HepG2 (cell line): ENCODE measurements at regions not wholly inside any gene's neighbourhood (a gene's known extent, or its start where the extent isn't known, plus 50 kb on each side); places are given as distances from the start of the nearest gene placed in this dataset.

Experiments
- ATAC-seq: fragments of 200-7000 bp; cut with Tn5 transposase; 3 replicates; pipeline ENCODE4 v1.9.1; 2020; ENCODE audit warnings: mild to moderate bottlenecking, moderate library complexity
- BruUV-seq: library from RNA; stranded (reverse); fragments of 400-500 nt; replicated peaks from 2 replicates; lab custom pipeline; 2021; lab: Mats Ljungman, UMichigan
- CTCF ChIA-PET: fragments of 300-600 bp; formaldehyde crosslinking; extraction: SDS; loops from one replicate; lab custom pipeline; 2021; ENCODE audit warnings: low total read pairs, inconsistent platforms, low intra/inter-chr PET ratio; lab: Yijun Ruan, JAX
- POLR2A ChIA-PET: fragments of 350-600 bp; sonication (Branson Sonifier 250); formaldehyde crosslinking; loops from one replicate; lab custom pipeline; 2020; ENCODE audit warnings: antibody characterized with exemption, inconsistent platforms; lab: Yijun Ruan, JAX
- DNase-seq: peaks from one replicate; pipeline ENCODE4 v3.0.0-alpha.2; 2015; ENCODE audit warnings: low spot score
- FAIRE-seq: peaks from 3 replicates; lab custom pipeline; 2011; peaks lifted over from hg19 to GRCh38; lab: Jason Lieb, UNC
- H2AFZ ChIP-seq: one replicate; pipeline ENCODE4 v1.6.1; 2011; ENCODE audit warnings: low read length, inconsistent platforms
- H3K27ac ChIP-seq: fragments of 300-600 bp; 3 replicates; pipeline ENCODE4 v1.8.0; 2011; ENCODE audit warnings: mixed run types, mild to moderate bottlenecking, mixed read lengths, low read length, inconsistent platforms; ENCODE audit not compliant: insufficient read depth; ENCODE audit errors: extremely low read length
- H3K27me3 ChIP-seq, 2 experiments: fragments of 200-600 bp in 1 of 2; 2 replicates in 1 of 2; 3 replicates in 1 of 2; pipeline versions ENCODE4 v1.6.0 to v1.8.0; 2011; ENCODE audit warnings: low read length in 2 of 2, mild to moderate bottlenecking in 2 of 2, moderate library complexity in 2 of 2, inconsistent platforms in 1 of 2; ENCODE audit not compliant: insufficient read depth in 2 of 2, control insufficient read depth in 1 of 2
- H3K36me3 ChIP-seq, 2 experiments: fragments of 200-600 bp in 1 of 2; replicated peaks in 1 of 2; 2 replicates in 1 of 2; 3 replicates in 1 of 2; pipeline versions ENCODE4 v1.5.1 to v1.8.0; 2011; ENCODE audit warnings: low read length in 2 of 2, inconsistent platforms in 1 of 2; ENCODE audit not compliant: insufficient read depth in 2 of 2, control insufficient read depth in 1 of 2
- H3K4me1 ChIP-seq: 2 replicates; pipeline ENCODE4 v1.5.1; 2012; ENCODE audit warnings: low read length, inconsistent platforms; ENCODE audit not compliant: insufficient read depth
- H3K4me2 ChIP-seq: 2 replicates; pipeline ENCODE4 v1.6.0; 2011; ENCODE audit warnings: low read depth, low read length, inconsistent platforms
- H3K4me3 ChIP-seq, 3 experiments: fragments of 200-600 bp in 1 of 3; sonication (generic), shearing (Covaris generic) in 1 of 3; replicated peaks in 1 of 3; 2 replicates each; pipeline ENCODE4 v1.5.1; 2011 to 2016; ENCODE audit warnings: low read length in 3 of 3, inconsistent platforms in 2 of 3, low read depth in 2 of 3, mild to moderate bottlenecking in 2 of 3, control low read depth in 1 of 3, mixed read lengths in 1 of 3; ENCODE audit not compliant: insufficient read depth in 1 of 3
- H3K79me2 ChIP-seq: one replicate; pipeline ENCODE4 v1.6.1; 2011; ENCODE audit warnings: low read length, inconsistent platforms; ENCODE audit not compliant: insufficient read depth
- H3K9ac ChIP-seq: 2 replicates; pipeline ENCODE4 v1.6.0; 2011; ENCODE audit warnings: mild to moderate bottlenecking, low read depth, low read length, inconsistent platforms; ENCODE audit not compliant: insufficient read depth
- H3K9me3 ChIP-seq: 2 replicates; pipeline ENCODE4 v1.5.1; 2012; ENCODE audit warnings: mild to moderate bottlenecking, low read length
- H4K20me1 ChIP-seq: 2 replicates; pipeline ENCODE4 v1.6.0; 2011; ENCODE audit warnings: inconsistent platforms, mild to moderate bottlenecking, low read length, moderate library complexity; ENCODE audit not compliant: insufficient read depth
- FOXA1 ChIP-seq, 2 experiments: fragments of 450-650 bp in 1 of 2; sonication (generic) in 1 of 2; formaldehyde crosslinking in 1 of 2; IDR thresholded peaks; 2 replicates each; pipeline versions ENCODE4 v1.4.0 to v1.6.1; 2016 to 2020; ENCODE audit warnings: missing genetic modification reagents in 1 of 2
- HNRNPLL ChIP-seq: fragments of 200-400 bp; formaldehyde crosslinking; IDR thresholded peaks from 2 replicates; pipeline ENCODE4 v1.6.1; 2017; ENCODE audit warnings: mild to moderate bottlenecking, low read depth, low read length; ENCODE audit not compliant: poor library complexity, severe bottlenecking
- IRX3 ChIP-seq: sonication (generic); formaldehyde crosslinking; IDR thresholded peaks from 2 replicates; pipeline ENCODE4 v1.8.1; 2023; ENCODE audit warnings: mild to moderate bottlenecking, low read depth, missing genetic modification reagents, borderline replicate concordance
- KAT2B ChIP-seq: fragments of 150-350 bp; IDR thresholded peaks from 2 replicates; pipeline ENCODE4 v1.6.1; 2014; ENCODE audit warnings: low read depth, low read length, borderline replicate concordance
- MEIS2 ChIP-seq: sonication (generic); formaldehyde crosslinking; IDR thresholded peaks from 2 replicates; pipeline ENCODE4 v1.9.0; 2021; ENCODE audit warnings: mild to moderate bottlenecking, missing genetic modification reagents
- MTERF4 ChIP-seq: sonication (generic); formaldehyde crosslinking; IDR thresholded peaks from 2 replicates; pipeline ENCODE4 v1.8.0; 2023; ENCODE audit warnings: mild to moderate bottlenecking, missing genetic modification reagents
- PBX2 ChIP-seq: IDR thresholded peaks from 2 replicates; pipeline ENCODE4 v1.6.1; 2016; ENCODE audit warnings: control low read depth
- SKIL ChIP-seq: sonication (generic); formaldehyde crosslinking; IDR thresholded peaks from 2 replicates; pipeline ENCODE4 v1.8.0; 2022; ENCODE audit warnings: missing genetic modification reagents, mild to moderate bottlenecking, moderate library complexity, borderline replicate concordance
- WGBS: methylation state at CpG from one replicate; pipeline ENCODE4 v1.1.6; 2017; ENCODE audit warnings: low lambda C conversion rate; 5-methylcytosine and 5-hydroxymethylcytosine counted together
- in situ Hi-C: cut with HindIII; loops from 2 replicates; pipeline ENCODE4 v1.10.0; 2017; ENCODE audit warnings: low pct_unique_long_range_greater_than_20kb; ENCODE audit not compliant: extremely low pct_ligation_motif_present
- intact Hi-C: fragments of 100-400 bp; cut with micrococcal nuclease; formaldehyde crosslinking; loops from one replicate; pipeline ENCODE4 v1.10.0; 2022; ENCODE audit not compliant: unreplicated experiment

- no peak for FAIRE-seq
- no peak overlapping the region for H3K4me2 ChIP-seq
- H3K79me2 ChIP-seq, result no peaks in the 10 kb centered on the region
- no peak for TF ChIP-seq KAT2B
- TF ChIP-seq PBX2 (CRISPR knock-in tag), result no peak
- no peak for TF ChIP-seq HNRNPLL
- TF ChIP-seq MEIS2 (CRISPR knock-in tag), result no peak
- no peak for TF ChIP-seq SKIL (CRISPR knock-in tag)
- TF ChIP-seq MTERF4 (CRISPR knock-in tag), result no peak
- no peak for TF ChIP-seq IRX3 (CRISPR knock-in tag)
- no peak for TF ChIP-seq FOXA1 (IDR thresholded peaks at IDR 0.05)
- no peak for TF ChIP-seq FOXA1 (CRISPR knock-in tag; IDR thresholded peaks at IDR 0.05)
- TF ChIP-seq, all 625 proteins: peak for 0
- BruUV-seq, result no TSS peak
- Histone ChIP-seq H3K9me3 (no peaks in the 10 kb centered on the region), H2AFZ (no peak overlapping the region), H3K27me3 (no peaks in the 10 kb centered on the region), H3K27ac (no peak overlapping the region), H3K9ac (no peak overlapping the region), H4K20me1 (no peaks in the 10 kb centered on the region), H3K4me1 (peaks cover 41% of the 10 kb centered on the region), H3K36me3 (0 out of 5 replicates have a peak, but pooled peaks cover 0 to 8% of the 10 kb centered on the region in 2 experiments), H3K4me3 (no peak overlapping the region)
- WGBS, result 81% methylated on average over 5 of the region's 5 CpGs
- no peak for ATAC-seq
- CTCF ChIA-PET, result no interaction called here
- DNase-seq, result no peak
- POLR2A ChIA-PET, result no interaction called here
- in situ Hi-C loops, result loop anchor here (5.0 kb wide), 2 partner anchors 189 to 284 kb away; no protein-coding TSS in a partner anchor
- intact Hi-C loops, result loop anchor here (5.0 kb wide), 1 partner anchor 169 kb away; no protein-coding TSS in a partner anchor
These were observed 74.1 kb upstream of the SPATA12 start for GRCh38 chr3:56986347-56986746.
